ENCODE measurements at regions not wholly inside any gene's neighbourhood (a gene's known extent, or its start where the extent isn't known, plus 50 kb on each side); places are given as distances from the start of the nearest gene placed in this dataset.

GRCh38 chr12:90390947-90391346 lies 564.0 kb downstream of the CCER1 start:
- no peaks in the 10 kb centered on the region for H3F3A ChIP-seq (ENCODE audit: insufficient read depth, low read length, poor library complexity, severe bottlenecking)
- H3K4me3 ChIP-seq (ENCODE audit: low read length), result no peak overlapping the region
- no peaks in the 10 kb centered on the region for H4K20me1 ChIP-seq (ENCODE audit: insufficient read depth)
- H2AFZ ChIP-seq (ENCODE audit: low read depth, low read length), result no peak overlapping the region
- no peaks in the 10 kb centered on the region for H3K36me3 ChIP-seq (ENCODE audit: insufficient read depth, low read length)
- no peak overlapping the region for H3K4me2 ChIP-seq (ENCODE audit: low read length)
- no peaks in the 10 kb centered on the region for H3K9me2 ChIP-seq (ENCODE audit: insufficient read depth, low read length)
- no peak overlapping the region for H3K9ac ChIP-seq (ENCODE audit: low read length)
- no peaks in the 10 kb centered on the region for H3K9me3 ChIP-seq (ENCODE audit: low read length)
- H3K27me3 ChIP-seq (ENCODE audit: insufficient read depth, low read depth, low read length), result no peaks in the 10 kb centered on the region
- H3K79me2 ChIP-seq (replicated peaks; ENCODE audit: insufficient read depth, low read length), result no peaks in the 10 kb centered on the region
- no peak overlapping the region for H3K27ac ChIP-seq (ENCODE audit: low read length)
- TF ChIP-seq REST (IDR thresholded peaks at IDR 0.05; ENCODE audit: borderline replicate concordance) (no peak), SMC3 (conservative IDR thresholded peaks at IDR 0.05; ENCODE audit: poor library complexity) (no peak), TAF1 (IDR thresholded peaks at IDR 0.05; ENCODE audit: low read depth) (no peak), CTCF (IDR thresholded peaks at IDR 0.05; ENCODE audit: poor library complexity, severe bottlenecking) (no peak), RAD21 (conservative IDR thresholded peaks at IDR 0.05) (no peak), POLR2AphosphoS5 (IDR thresholded peaks at IDR 0.05) (no peak), EP300 (conservative IDR thresholded peaks at IDR 0.05; ENCODE audit: poor library complexity, severe bottlenecking) (no peak), MXI1 (conservative IDR thresholded peaks at IDR 0.05; ENCODE audit: poor library complexity, severe bottlenecking) (no peak), EZH2 (IDR thresholded peaks at IDR 0.05; ENCODE audit: borderline replicate concordance, insufficient read depth, low read length, poor library complexity, severe bottlenecking) (no peak)

- Histone ChIP-seq H3K27me3 (ENCODE audit: insufficient read depth, low read depth, low read length) (no peaks in the 10 kb centered on the region), H3K9ac (ENCODE audit: low read length) (no peak overlapping the region), H3F3A (ENCODE audit: insufficient read depth, low read length, poor library complexity, severe bottlenecking) (no peaks in the 10 kb centered on the region), H2AFZ (ENCODE audit: low read depth, low read length) (no peak overlapping the region), H3K27ac (ENCODE audit: low read length) (no peak overlapping the region), H3K4me3 (ENCODE audit: low read length) (no peak overlapping the region), H4K20me1 (ENCODE audit: insufficient read depth) (no peaks in the 10 kb centered on the region), H3K4me2 (ENCODE audit: low read length) (no peak overlapping the region), H3K36me3 (ENCODE audit: insufficient read depth, low read length) (no peaks in the 10 kb centered on the region), H3K9me3 (ENCODE audit: low read length) (no peaks in the 10 kb centered on the region), H3K9me2 (ENCODE audit: insufficient read depth, low read length) (no peaks in the 10 kb centered on the region), H3K79me2 (replicated peaks; ENCODE audit: insufficient read depth, low read length) (no peaks in the 10 kb centered on the region)
- TF ChIP-seq RAD21 (conservative IDR thresholded peaks at IDR 0.05), result no peak
- TF ChIP-seq CTCF (IDR thresholded peaks at IDR 0.05; ENCODE audit: poor library complexity, severe bottlenecking), result no peak
Observed at GRCh38 chr12:90368081-90368480, 586.9 kb downstream of the CCER1 start.

Measured in neural cell (in vitro differentiated cells).